Endothelial cell of umbilical vein (primary cell): ENCODE measurements at regions not wholly inside any gene's neighbourhood (a gene's known extent, or its start where the extent isn't known, plus 50 kb on each side); places are given as distances from the start of the nearest gene placed in this dataset.

ENCODE experiments used
- BruUV-seq: library from RNA; stranded (reverse); fragments of 400-500 nt; replicated peaks from 2 replicates; lab custom pipeline; 2021; lab: Mats Ljungman, UMichigan
- CTCF ChIA-PET: fragments of 300-600, 350-600 bp; sonication (Branson Sonifier 250); formaldehyde crosslinking; loops from one replicate; lab custom pipeline; 2021; ENCODE audit warnings: antibody characterized with exemption, inconsistent platforms; lab: Charles Lee
- POLR2A ChIA-PET: fragments of 300-600, 350-600 bp; sonication (Branson Sonifier 250); formaldehyde crosslinking; loops from one replicate; lab custom pipeline; 2021; ENCODE audit warnings: antibody characterized with exemption, inconsistent platforms; lab: Charles Lee
- DNase-seq: peaks from one replicate; pipeline ENCODE4 v3.0.0-alpha.2; 2011; ENCODE audit warnings: low read depth, low spot score
- FAIRE-seq: peaks from 2 replicates; lab custom pipeline; 2011; peaks lifted over from hg19 to GRCh38; lab: Jason Lieb, UNC
- H2AFZ ChIP-seq: 2 replicates; pipeline ENCODE4 v1.6.0; 2012; ENCODE audit warnings: low read depth, low read length, control low read depth, inconsistent platforms
- H3K27ac ChIP-seq: 2 replicates; pipeline ENCODE4 v1.5.1; 2011; ENCODE audit warnings: low read depth, mild to moderate bottlenecking, control low read depth, low read length, moderate library complexity; ENCODE audit not compliant: insufficient read depth
- H3K27me3 ChIP-seq, 2 experiments: 2 replicates each; pipeline versions ENCODE4 v1.6.0 to v1.6.1; 2011; ENCODE audit warnings: low read length in 2 of 2, mixed read lengths in 1 of 2; ENCODE audit not compliant: control insufficient read depth in 2 of 2, insufficient read depth in 2 of 2
- H3K36me3 ChIP-seq, 2 experiments: 2 replicates in 1 of 2; 3 replicates in 1 of 2; pipeline ENCODE4 v1.5.1; 2011; ENCODE audit warnings: low read length in 2 of 2, mild to moderate bottlenecking in 1 of 2, moderate library complexity in 1 of 2; ENCODE audit not compliant: control insufficient read depth in 2 of 2, insufficient read depth in 2 of 2; ENCODE audit errors: extremely low read depth in 1 of 2
- H3K4me1 ChIP-seq: 3 replicates; pipeline ENCODE4 v1.5.1; 2011; ENCODE audit warnings: mild to moderate bottlenecking, low read length; ENCODE audit not compliant: control insufficient read depth, insufficient read depth; ENCODE audit errors: extremely low read depth
- H3K4me2 ChIP-seq: 2 replicates; pipeline ENCODE4 v1.6.1; 2011; ENCODE audit warnings: low read length, control low read depth, mixed read lengths; ENCODE audit not compliant: insufficient read depth
- H3K4me3 ChIP-seq, 3 experiments: fragments of 200-600 bp in 1 of 3; sonication (generic), shearing (Covaris generic) in 1 of 3; replicated peaks in 1 of 3; 2 replicates each; pipeline ENCODE4 v1.5.1; 2011 to 2016; ENCODE audit warnings: control low read depth in 3 of 3, low read length in 3 of 3, mild to moderate bottlenecking in 2 of 3, inconsistent platforms in 1 of 3, low read depth in 1 of 3, moderate library complexity in 1 of 3; ENCODE audit not compliant: insufficient read depth in 1 of 3
- H3K79me2 ChIP-seq: 2 replicates; pipeline ENCODE4 v1.6.0; 2012; ENCODE audit warnings: low read length, inconsistent platforms; ENCODE audit not compliant: control insufficient read depth, insufficient read depth
- H3K9ac ChIP-seq: replicated peaks from 2 replicates; pipeline ENCODE3; 2011; ENCODE audit warnings: low read length, control low read depth; ENCODE audit not compliant: insufficient read depth; ENCODE audit errors: extremely low read depth
- H3K9me1 ChIP-seq: replicated peaks from 3 replicates; pipeline ENCODE4 v1.6.0; 2011; ENCODE audit warnings: mild to moderate bottlenecking, low read length; ENCODE audit not compliant: control insufficient read depth, insufficient read depth; ENCODE audit errors: extremely low read depth
- H3K9me3 ChIP-seq: replicated peaks from 2 replicates; pipeline ENCODE4 v1.5.1; 2012; ENCODE audit warnings: low read length, inconsistent platforms; ENCODE audit not compliant: control insufficient read depth, insufficient read depth
- H4K20me1 ChIP-seq: replicated peaks from 2 replicates; pipeline ENCODE3; 2011; ENCODE audit warnings: mild to moderate bottlenecking, low read length; ENCODE audit not compliant: control insufficient read depth, insufficient read depth; ENCODE audit errors: extremely low read depth
- EZH2 ChIP-seq: IDR thresholded peaks from 2 replicates; pipeline ENCODE4 v1.6.1; 2012; ENCODE audit warnings: borderline replicate concordance, low read depth, mild to moderate bottlenecking, moderate library complexity, low read length, inconsistent platforms; ENCODE audit not compliant: severe bottlenecking
- FOS ChIP-seq: IDR thresholded peaks from 2 replicates; pipeline ENCODE4 v1.6.1; 2011; ENCODE audit warnings: mild to moderate bottlenecking, low read length, moderate library complexity, borderline replicate concordance; ENCODE audit not compliant: insufficient read depth
- GATA2 ChIP-seq: IDR thresholded peaks from 2 replicates; pipeline ENCODE4 v1.7.0; 2011; ENCODE audit warnings: low read depth, mild to moderate bottlenecking, moderate library complexity, mixed read lengths, low read length; ENCODE audit not compliant: insufficient read length, insufficient read depth
- JUN ChIP-seq: IDR thresholded peaks from 2 replicates; pipeline ENCODE4 v1.6.1; 2011; ENCODE audit warnings: borderline replicate concordance, low read depth; ENCODE audit not compliant: insufficient read length, insufficient read depth
- MYC ChIP-seq: IDR thresholded peaks from one replicate; pipeline ENCODE4 v1.6.1; 2011; ENCODE audit warnings: mild to moderate bottlenecking, low read depth, low read length
- POLR2A ChIP-seq: IDR thresholded peaks from 2 replicates; pipeline ENCODE4 v1.6.1; 2012; ENCODE audit warnings: low read depth, mild to moderate bottlenecking, control low read depth, low read length
- POLR2AphosphoS5 ChIP-seq: IDR thresholded peaks from 2 replicates; pipeline ENCODE4 v1.6.1; 2012; ENCODE audit warnings: low read depth, mild to moderate bottlenecking, control low read depth, low read length, moderate library complexity; ENCODE audit not compliant: insufficient read depth
- dilution Hi-C: fragments of 300-500 bp; cut with MboI; formaldehyde crosslinking; loops from one replicate; pipeline ENCODE4 v1.15.0; 2019; ENCODE audit warnings: low sequenced_read_pairs; ENCODE audit not compliant: extremely low pct_ligation_motif_present
- intact Hi-C: fragments of 100-400 bp; cut with micrococcal nuclease; formaldehyde crosslinking; loops from one replicate; pipeline ENCODE4 v1.10.0; 2022
- TF ChIP-seq, protein P1 (sequence below): IDR thresholded peaks from 2 replicates; pipeline ENCODE4 v1.6.1; 2011; ENCODE audit not compliant: insufficient read depth, insufficient read length
- TF ChIP-seq, protein P2 (sequence below), 2 donors: IDR thresholded peaks; 1 replicate in 1 of 2; 2 replicates in 1 of 2; pipeline ENCODE4 v1.5.1; 2011; ENCODE audit warnings: low read length in 2 of 2, mild to moderate bottlenecking in 2 of 2, moderate library complexity in 2 of 2, control low read depth in 1 of 2, inconsistent platforms in 1 of 2, low read depth in 1 of 2; ENCODE audit not compliant: insufficient read depth in 1 of 2; ENCODE audit errors: extremely low read depth in 1 of 2

DNA sequence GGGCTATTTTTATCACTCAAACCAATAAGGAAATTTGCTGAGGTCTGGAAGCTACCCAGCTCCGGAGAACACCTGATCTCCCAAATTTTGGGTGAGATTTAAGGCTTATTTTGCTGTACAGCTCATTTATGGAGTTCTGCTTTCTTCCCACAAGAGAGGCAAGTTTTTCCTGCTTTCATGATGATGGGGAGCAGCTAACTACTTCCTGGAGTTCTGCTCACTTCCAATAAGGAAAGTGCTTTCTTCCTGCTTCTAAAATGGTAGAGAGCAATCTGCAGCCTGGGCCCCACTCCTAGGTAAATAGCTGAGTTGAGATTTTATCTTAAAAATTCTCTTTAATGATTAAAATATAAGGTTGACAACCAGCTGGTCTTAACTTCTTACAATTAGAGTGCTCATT is 606.0 kb upstream of the HTR2C start:
- Histone ChIP-seq H4K20me1 (no peaks in the 10 kb centered on the region), H3K4me2 (no peak overlapping the region), H2AFZ (no peak overlapping the region), H3K27ac (no peak overlapping the region), H3K79me2 (no peaks in the 10 kb centered on the region), H3K36me3 (no peaks in the 10 kb centered on the region), H3K9me3 (no peaks in the 10 kb centered on the region), H3K4me1 (no peaks in the 10 kb centered on the region), H3K9ac (no peak overlapping the region), H3K27me3 (no peaks in the 10 kb centered on the region), H3K9me1 (no peaks in the 10 kb centered on the region), H3K4me3 (no peak overlapping the region)
- BruUV-seq, result no TSS peak
- DNase-seq, result no peak
- FAIRE-seq, result no peak
- ChIA-PET CTCF (no interaction called here), POLR2A (no interaction called here)
- TF ChIP-seq MYC (no peak), EZH2 (no peak), GATA2 (no peak)
- TF ChIP-seq, protein P1, sequence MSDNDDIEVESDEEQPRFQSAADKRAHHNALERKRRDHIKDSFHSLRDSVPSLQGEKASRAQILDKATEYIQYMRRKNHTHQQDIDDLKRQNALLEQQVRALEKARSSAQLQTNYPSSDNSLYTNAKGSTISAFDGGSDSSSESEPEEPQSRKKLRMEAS, result no peak
- dilution Hi-C loops (no loop called here), intact Hi-C loops (no loop called here)

DNA sequence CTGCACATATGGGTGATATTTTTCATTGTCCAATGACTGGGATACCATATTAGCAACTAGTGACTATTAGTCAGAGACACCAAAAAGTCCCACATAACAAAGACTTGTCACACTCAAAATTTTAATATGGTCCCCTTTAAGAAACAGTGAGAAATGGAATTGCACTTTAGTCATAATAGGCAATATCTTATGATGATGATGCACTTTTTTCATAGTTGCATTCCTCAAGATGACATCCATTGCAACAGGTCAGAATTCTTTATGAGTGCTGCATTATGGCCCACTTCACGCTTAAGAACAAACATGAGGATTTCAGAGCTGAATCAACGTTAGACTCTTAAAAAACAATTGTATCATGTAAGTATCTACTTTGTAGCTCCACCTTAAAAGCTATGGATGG is 608.4 kb upstream of the HTR2C start:
- H3K9me1 ChIP-seq, result no peaks in the 10 kb centered on the region
- TF ChIP-seq, protein P2, sequence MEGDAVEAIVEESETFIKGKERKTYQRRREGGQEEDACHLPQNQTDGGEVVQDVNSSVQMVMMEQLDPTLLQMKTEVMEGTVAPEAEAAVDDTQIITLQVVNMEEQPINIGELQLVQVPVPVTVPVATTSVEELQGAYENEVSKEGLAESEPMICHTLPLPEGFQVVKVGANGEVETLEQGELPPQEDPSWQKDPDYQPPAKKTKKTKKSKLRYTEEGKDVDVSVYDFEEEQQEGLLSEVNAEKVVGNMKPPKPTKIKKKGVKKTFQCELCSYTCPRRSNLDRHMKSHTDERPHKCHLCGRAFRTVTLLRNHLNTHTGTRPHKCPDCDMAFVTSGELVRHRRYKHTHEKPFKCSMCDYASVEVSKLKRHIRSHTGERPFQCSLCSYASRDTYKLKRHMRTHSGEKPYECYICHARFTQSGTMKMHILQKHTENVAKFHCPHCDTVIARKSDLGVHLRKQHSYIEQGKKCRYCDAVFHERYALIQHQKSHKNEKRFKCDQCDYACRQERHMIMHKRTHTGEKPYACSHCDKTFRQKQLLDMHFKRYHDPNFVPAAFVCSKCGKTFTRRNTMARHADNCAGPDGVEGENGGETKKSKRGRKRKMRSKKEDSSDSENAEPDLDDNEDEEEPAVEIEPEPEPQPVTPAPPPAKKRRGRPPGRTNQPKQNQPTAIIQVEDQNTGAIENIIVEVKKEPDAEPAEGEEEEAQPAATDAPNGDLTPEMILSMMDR (IDR thresholded peaks at IDR 0.05; ENCODE audit: extremely low read depth in 1 of 2, insufficient read depth in 1 of 2, low read depth in 1 of 2, low read length in 2 of 2), result no peak
- TF ChIP-seq FOS, result no peak
- no peak for TF ChIP-seq EZH2
- TF ChIP-seq MYC, result no peak
- TF ChIP-seq, protein P1, result no peak
- no peak for TF ChIP-seq JUN
- TF ChIP-seq GATA2, result no peak
- no peak for TF ChIP-seq POLR2AphosphoS5
- TF ChIP-seq POLR2A, result no peak
- no peaks in the 10 kb centered on the region for H3K79me2 ChIP-seq
- H3K27ac ChIP-seq, result no peak overlapping the region
- no peaks in the 10 kb centered on the region for H4K20me1 ChIP-seq
- intact Hi-C loops (no loop called here), dilution Hi-C loops (no loop called here)
- H3K27me3 ChIP-seq, result no peaks in the 10 kb centered on the region
- no peaks in the 10 kb centered on the region for H3K4me1 ChIP-seq
- H3K9me3 ChIP-seq, result no peaks in the 10 kb centered on the region
- no peak overlapping the region for H3K4me2 ChIP-seq
- no peak overlapping the region for H3K4me3 ChIP-seq
- CTCF ChIA-PET, result no interaction called here
- no peak for FAIRE-seq
- no peak for DNase-seq
- no TSS peak for BruUV-seq
- no peaks in the 10 kb centered on the region for H3K36me3 ChIP-seq
- POLR2A ChIA-PET, result no interaction called here
- H2AFZ ChIP-seq, result no peak overlapping the region
- no peak overlapping the region for H3K9ac ChIP-seq
